Hematopoietic multipotent progenitor cell treated with erythropoietin and hydrocortisone succinate and interleukin-3 and kit ligand, for 15 days (in vitro differentiated cells): ENCODE measurements at regions not wholly inside any gene's neighbourhood (a gene's known extent, or its start where the extent isn't known, plus 50 kb on each side); places are given as distances from the start of the nearest gene placed in this dataset.

Source experiments
- DNase-seq: peaks from one replicate; pipeline ENCODE4 v3.0.0-alpha.2; 2015; ENCODE audit warnings: low spot score

DNA sequence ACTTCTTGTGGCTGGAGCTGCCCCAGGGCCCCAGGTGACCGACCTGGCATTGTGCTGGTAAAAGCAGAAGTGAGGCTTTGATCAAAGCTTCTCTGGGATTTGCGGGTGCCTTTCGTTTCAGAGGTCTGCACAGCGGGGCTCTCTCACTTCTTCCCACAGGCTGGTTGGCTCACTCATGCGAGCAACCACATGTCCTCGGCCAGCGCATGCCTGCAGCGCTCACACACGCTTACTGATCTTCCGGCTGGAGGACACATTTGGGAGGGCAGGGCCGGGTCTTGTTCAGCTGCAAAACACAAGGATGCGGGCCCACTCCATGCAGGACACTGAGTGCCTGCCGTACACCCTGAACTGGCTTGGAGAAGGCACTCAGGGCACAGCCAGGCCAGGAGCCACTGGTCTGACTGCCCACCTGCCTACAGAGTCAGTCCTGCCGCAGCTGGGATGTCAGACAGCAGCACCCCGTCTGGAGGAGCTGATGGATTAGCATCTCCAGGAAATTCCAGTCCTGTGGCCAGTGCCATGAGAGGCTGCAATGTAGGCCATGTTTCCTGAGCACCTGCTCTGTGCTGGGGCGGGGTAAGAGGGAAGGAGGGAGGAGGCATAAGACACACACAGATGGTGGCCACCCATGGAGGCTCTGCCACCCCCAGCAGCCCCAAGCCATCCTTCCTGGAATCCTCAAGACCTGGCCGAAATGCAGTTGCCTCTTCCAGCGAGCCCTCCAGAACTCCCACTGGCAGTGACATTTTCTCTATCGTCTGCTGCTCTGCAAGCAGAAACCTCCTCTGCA, 1383.2 kb downstream of the BRD1 start:
- DNase-seq = no peak

DNA sequence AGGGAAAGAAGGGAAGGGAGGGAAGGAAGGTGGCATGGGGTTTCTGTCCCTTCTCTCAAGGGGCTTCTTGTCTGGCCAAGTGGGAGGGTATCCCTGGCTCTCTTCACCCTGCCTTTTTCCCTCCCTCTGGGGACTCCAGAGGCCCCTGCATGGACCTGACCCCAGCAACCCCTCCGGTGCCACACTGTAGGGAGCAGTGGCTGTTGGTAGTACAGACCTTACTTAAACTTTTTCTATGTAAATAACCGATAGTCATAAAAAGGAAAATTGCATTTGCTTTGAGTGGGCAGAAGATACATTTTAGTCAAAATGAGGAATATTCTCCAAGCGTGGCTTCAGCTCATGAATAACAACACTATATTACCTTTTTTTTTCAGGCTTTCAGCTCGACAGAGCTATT, 1384.0 kb downstream of the BRD1 start:
- no peak for DNase-seq

DNA sequence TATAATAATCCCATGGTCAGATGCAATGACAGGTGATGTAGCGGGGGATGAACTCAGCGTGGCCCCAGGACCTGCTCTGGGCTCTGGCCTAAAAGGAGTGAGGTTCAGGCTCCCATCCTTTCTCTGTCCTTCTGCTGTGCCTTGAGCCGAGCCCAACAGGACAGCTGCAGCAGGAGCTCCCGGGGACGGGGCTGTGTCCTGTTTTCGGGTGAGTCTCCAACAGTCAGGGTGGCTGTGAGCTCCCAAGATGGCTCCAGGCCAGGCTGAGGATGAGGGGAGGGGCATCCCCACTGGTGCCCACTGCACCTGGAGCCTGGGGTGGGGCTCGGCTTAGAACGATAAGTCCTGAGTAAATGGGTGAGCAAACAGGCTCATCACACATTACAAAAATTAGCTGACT, 1385.0 kb downstream of the BRD1 start:
- no peak for DNase-seq

DNA sequence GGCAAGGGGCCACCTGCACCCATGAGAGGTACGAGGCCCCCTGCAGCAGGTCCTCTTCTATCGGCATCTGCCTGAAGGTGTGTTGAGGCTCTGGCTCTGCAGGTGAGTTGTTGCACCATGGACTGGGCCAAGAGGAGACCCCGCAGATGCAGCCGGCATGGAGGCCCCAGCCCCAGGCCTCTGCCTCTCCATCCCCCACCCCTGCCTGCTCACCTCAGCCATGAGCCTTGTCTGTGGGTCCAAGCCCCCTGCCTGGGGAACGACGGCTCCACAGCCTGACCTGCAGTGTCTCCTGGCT, 1386.2 kb downstream of the BRD1 start:
- no peak for DNase-seq

DNA sequence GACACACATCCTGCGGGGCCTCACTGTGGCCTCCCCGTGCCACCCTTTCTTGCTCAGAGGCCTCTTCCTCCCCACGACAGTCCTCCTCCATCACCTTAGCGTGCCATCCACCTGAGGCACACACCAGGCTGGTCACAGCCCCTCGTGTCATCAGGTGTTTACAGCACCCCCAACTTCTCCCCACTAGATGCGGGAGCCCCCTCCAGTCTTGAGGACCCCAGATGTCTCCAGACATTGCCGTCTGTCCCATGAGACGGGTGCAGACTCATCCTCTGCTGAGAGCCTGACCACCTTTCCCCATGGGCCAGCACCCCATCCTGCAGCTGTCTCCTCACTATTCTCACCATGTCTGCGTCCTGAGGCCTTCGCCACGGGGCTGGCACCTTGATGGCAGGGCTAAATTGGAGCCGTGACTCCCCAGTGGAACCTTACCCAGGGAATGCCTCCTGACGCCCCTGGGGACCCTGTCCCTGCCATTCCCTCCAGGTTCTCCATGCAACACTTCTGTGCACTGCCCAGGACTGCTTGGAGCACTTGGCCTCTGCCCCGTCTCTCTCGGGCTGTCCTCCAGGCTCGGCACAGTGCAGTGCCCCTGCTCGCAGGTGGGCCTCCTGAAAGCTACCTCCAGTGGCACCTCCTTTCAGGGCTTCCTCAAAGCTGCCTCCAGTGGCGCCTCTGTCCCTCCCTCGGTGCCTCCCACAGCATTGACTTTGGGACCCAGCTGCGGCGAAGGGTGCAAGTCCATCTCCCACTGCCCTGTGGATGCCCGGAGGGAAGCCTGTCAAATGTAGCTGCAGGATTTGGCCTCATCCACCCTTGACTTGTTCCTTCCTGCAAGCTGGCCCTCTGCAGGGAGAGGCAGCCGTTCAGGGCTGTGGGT, 1386.8 kb downstream of the BRD1 start:
- DNase-seq = no peak

DNA sequence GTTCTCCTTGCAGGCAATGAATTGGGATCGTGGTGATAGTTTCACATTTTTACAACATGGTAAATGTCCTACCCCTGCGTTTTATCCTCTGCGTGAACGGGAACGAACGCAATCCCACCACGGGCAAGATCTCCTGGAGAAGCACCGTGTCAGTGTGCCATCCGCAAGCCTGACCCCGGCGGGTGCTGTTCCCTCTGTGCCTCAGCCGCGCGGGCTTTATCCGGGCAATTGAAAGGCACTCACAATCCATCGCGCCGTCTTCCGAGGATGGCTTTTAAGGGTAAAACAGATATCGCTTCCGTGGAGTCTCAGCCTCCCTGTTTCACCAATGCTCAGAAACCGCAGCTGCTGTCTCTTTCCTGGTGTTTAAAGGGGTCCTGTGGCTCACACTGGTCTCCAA, 1387.5 kb downstream of the BRD1 start:
- no peak for DNase-seq

DNA sequence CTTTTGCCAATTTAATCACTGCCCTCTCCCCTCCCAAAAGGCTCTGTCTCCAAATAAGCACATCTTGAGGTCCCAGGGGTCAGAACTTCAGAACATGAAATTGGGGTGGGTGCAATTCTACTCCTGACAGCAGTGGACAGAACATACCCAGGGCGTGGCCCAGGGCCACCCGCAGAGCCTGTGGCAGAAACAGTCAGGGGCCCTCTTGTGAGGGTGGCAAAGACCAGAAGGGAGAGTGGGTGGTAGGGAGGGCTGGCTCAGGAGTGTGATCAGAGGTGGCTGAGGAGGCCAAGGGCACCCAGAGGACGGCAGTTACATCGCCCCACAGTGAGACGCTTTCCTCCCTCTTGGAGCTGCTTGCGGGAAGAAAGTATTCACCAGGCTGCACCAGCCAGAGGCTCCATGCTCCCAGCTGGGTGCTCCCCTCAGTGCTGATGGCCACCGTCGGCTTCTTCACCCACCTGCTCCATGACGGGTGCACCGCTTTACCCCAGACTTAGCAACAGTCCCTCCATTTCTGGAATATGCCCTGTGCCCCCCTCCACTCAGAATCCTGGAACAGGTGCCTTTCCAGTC, 1388.0 kb downstream of the BRD1 start:
- no peak for DNase-seq

DNA sequence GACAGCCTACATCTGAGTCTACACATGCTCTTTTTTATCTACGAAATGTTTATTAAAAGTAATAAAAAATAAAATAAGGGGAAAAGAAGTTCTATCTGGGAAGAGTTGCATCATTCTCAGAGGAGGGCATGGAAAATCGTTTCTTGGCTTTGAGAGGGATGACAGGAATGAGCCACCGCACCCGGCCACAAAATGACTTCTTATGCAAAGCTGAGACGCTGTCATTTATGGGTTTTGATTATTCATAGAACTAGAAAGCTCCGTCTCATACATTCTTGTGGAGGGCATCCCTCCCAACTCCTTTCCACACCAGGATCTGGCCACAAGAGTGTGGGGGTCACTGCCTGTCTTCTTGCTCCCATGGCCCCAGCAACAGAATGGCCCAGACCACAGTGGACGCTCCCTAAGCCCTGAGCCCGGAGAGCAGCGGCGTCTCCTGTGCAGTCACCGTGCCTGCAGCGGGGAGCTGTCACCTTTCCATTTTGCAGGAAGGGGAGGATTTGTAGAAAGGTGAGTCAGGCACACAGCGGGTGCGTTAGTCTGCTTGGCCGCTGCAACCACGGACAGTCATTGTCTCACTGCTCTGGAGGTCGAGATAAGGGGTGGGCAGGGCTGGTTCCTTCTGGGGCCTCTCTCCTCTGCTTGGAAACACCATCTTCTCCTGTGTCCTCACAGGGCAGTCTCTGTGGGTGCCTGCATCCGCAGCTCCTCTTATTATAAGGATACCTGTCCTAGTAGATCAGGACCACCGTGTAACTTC, 1388.7 kb downstream of the BRD1 start:
- DNase-seq = no peak

DNA sequence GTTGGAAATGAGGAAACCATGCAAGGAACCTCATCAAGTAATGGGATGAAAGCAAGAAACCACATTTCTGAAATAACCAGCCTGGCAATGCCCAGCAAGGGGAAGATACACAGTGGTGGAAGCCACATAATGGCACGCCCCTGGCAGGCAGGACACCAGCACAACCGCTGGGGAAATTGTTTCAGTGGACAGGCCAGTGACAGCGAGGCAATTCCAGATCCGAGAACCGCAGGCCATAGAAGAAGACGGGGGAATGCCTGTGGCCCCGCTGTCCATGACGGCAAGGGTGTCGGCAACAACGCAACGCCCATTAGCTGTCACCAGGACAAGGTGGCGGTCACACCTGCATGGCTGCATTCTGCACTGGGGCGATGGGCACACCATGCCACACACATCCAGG, 1389.6 kb downstream of the BRD1 start:
- DNase-seq = no peak

DNA sequence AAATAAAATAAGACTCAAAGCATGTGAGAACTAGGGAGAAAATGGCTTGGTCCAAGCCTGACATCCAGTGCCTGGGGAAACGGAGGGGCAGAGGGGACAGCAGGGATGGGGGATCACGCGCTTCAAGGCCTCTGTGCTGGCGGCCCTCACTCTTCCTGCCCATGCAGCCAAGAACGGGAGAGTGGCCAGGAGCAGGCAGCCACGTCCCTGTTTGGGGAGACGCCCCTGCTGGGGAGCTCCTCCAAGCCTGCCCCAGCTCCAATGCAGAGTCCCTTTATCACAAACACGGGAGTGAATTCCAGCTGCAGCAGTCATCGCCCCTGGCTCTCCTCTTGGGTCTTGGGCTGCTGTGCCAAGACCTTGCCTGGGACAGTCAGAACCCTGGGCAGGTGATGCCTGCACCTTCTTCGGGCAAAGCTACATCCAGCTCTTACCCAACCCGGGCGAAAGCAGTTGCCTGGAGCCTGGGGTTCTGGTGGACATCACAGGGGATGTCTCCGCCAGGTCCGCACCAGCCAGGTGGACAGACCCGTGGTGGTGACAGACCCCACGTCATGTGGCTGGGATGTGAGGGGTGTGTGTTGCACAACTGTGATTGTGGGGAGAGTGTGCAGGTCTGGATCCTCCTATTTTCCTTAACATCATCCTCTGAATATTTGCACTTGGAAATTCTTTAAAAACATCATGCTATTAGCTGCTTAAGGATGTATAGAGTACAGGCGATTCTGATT, 1391.3 kb downstream of the BRD1 start:
- no peak for DNase-seq

DNA sequence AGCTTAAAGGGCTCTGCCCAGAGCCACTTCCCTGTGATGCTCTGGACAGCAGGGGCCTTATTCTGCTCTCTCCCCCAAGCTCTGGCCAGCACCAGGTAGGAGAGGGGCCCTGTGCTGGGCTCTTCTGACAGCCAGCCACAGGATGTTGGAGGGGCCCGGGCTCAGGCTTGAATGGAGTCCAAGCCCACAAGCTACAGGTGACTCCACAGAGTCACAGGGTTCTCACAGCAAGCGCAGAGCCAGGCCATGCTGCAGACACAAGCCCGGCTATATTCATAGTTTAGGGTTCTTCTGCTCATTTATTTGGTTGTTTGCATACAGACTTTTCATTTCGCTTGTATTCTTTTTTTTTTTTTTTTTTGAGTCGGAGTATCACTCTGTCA, 1392.8 kb downstream of the BRD1 start:
- DNase-seq = no peak

DNA sequence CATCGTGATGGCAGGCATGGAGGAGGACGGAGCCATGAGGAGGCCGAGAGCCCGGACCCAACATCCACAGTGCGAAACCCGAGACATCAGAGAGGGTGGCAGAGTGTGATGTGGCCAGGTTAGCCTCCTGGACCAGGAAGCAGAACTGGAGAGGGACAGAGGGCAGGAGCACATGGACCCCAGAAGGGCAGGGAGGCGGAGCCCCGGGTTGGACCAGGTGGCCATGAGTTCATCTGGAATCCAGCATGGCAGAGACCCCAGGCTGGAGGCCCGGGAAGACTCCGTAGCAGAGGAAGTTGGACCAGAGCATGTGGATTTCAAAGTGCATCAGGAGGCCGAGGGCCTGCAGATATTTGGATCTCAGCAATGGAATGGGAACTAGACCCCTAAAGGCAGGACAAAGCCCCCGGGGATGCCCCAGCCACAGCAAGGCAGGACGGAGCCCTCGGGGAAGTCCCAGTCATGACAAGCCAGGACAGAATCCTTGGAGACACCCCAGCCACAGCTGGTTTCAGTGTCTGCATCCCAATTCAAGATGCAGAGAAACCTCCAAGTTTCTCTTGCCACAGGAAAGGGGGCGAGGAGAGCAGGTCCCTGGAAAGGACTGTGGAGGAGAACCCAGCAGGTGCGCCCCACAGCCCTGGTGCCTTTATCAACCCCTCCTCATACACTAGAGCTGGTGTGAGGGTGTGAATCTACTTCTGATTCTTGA, 1393.4 kb downstream of the BRD1 start:
- DNase-seq = no peak

DNA sequence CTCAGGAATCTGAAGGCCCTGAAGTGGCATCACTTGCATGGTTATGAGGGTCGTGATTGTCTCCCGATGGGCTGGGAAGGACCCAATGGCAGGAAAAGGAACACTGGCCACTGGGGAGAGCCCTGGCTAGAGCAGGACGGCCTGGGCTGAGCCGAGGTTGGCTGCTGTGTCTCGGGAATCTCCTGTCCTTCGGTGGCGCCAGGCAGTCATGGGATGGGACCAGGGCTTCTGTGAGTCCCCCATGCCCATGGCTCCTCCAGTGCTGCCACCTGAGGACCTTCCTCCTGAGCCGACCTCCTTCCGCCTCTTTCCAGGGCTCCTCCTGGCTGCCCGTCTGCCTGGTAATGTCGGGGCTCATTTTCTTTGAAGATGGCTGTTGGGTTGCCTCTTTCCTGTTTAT, 1394.0 kb downstream of the BRD1 start:
- DNase-seq = no peak

DNA sequence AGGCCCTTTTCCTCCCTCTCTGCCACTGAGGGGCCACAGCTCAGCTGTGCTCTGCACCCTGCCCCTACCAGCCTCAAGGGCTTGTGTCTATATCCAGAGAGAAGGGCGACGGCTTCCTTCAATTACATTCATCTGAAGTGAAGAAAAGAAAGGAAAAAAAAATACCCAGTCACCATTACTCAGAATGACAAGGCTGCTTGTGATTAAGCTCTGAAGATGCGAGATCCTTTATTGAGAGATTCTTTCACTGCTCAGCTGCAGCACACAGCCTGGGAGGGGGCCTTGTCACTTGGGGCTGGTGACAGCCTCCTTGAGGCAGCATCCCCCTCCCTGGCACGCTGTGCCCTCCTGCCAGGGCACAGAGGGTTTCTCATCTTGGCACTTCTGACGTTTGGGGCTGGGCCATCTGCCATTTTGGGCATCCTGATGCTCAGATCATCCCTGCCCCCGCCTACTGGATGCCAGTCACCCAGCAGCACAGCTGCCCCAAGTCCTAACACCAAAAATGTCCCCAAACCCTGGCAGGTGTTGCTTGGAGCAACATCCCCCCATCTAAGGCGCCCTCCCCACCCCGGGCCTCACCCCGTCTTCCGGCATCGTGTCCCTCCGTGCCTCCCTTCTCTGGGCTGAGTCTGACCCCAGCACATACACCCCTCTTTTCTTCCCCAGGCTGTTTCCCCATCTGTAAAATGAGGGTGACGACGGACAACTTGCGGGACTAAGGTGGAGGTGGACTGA, 1394.7 kb downstream of the BRD1 start:
- no peak for DNase-seq

DNA sequence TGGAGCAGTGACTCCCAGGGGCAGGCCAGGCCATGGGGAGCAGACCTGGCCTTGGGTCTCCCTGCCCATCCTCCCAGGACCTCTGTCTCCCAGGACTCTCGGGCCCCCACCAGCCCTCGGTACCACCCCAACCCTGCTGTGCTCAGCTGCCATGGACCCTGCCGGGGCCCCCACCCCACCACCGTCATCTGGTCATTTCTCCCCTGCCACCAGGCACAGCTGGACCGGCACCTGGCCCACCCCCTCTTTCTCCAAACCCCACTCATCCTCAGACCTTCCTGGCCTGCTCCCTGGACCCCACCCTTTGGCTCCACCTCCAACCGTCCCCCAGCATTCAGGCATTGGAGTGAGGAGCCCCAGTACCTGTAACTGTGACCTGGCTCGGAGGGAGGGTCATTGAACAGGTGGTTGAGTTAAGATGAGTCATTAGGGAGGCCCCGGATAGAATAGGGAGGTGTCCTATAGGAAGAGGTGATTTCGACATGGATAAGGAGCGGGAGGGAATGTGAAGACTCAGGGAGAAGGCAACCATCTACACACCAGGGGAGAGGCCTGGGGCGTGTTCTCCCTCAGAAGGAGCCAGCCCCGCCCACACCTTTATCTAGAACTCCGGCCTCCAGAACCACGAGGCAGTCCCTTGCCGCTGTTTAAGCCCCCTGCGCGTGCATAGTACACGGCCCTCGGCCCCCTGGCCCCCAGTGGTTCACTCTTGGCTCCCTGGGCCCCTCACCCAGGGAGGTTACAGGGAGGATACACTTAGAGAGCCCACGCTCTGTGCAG, 1395.9 kb downstream of the BRD1 start:
- DNase-seq = no peak

DNA sequence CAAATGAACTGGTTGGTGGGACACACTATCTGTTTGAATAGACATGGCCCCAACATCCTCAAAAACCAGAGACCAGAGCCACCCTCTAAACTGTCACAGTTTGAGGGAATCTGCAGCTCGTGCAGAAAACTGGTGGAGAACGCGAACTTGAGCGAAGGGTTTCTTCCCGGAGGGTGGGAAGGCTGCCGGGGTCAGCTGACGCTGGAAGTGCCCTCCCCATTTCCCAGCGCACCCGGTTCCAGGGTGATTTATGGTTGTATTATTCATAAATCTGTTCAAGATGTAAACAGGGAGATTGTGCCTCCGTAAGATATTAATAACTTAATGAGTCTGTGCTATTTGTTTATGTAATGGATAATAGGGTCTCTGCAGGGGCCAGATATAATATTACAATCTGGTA, 1396.7 kb downstream of the BRD1 start:
- DNase-seq = no peak

DNA sequence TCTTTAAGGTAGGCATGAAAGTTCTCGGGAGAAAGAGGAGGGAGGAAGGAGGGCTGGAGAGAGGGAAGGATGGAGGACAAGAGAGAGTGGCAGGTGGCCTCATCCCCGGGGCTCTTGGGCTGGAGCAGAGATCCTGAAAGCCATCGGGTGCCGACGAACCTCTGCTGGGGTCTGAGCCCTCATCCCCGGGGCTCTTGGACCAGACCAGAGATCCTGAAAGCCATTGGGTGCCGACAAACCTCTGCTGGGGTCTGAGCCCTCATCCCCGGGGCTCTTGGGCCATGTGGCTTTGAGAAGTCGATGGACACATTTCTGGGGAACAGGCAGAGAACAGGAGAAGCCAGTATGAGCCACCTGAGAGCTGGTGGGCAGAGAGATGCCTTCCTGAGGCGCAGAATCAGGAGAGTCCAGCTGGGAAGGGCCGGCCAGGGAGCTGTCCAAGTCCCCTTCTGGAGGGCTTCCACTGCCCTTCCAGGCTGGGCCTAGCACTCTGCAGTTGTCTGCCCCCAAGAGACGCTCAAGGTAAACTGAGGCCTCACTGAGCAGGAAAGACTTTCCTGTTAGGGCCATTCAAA, 1398.1 kb downstream of the BRD1 start:
- no peak for DNase-seq

DNA sequence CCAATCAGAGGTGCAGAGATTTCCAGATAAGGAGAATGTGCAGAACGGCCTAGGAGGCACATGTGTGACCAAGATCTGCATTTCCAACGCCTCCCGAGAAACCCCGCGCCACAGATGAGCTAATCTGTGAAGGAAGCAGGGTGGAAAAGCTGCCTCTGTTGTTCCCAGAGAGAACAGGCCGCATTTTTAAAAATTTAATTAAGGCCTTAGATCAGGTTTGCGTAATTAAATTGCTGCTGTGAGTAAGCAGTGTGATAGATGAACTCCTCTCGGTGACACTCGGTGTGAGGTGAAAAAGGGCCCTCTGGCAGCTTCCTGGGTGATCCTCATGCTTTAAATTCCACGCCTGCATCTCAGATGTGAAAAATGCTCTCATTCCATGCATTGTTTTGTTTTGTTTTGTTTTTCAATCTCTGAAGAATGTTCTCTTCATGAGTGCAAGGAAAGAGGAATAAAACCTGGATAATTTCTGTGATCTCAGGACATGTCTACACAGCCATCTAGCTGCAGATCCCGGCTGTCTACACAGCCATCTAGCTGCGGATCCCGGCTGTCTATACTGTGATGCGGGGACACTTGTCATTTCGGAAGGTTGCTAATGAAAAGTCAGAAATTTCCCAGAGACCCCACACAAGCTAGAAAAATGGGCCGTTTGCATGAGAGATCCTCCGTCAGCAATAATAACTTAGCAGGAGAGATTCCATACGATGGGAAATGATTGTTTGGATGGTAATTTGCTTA, 1398.9 kb downstream of the BRD1 start:
- DNase-seq = no peak
